ENCODE measurements at regions not wholly inside any gene's neighbourhood (a gene's known extent, or its start where the extent isn't known, plus 50 kb on each side); places are given as distances from the start of the nearest gene placed in this dataset.

DNA sequence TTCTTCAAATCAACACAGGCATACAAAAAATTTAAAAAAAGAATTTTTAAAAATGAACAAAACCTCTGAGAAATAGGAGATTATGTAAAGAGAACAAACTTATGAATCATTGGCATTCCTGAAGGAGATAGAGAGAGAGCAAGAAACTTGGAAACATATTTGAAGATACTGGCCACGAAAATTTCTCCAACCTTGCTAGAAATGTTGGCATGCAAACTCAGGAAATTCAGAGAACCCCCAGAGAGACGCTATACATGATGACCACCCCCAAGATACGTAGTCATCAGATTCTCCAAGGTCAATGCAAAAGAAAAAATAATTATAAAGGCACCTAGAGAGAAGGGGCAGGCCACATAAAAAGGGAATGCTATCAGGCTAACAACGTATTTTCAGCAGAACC, 472.5 kb downstream of the MTRR start:
- no peaks in the 10 kb centered on the region for H4K20me1 ChIP-seq (ENCODE audit: insufficient read depth)
- no peaks in the 10 kb centered on the region for H3K4me1 ChIP-seq (ENCODE audit: control insufficient read depth in 1 of 2, insufficient read depth in 2 of 2, low read length in 2 of 2)
- no peaks in the 10 kb centered on the region for H3K36me3 ChIP-seq (ENCODE audit: control insufficient read depth in 1 of 2, insufficient read depth in 2 of 2, low read length in 2 of 2)
- no peaks in the 10 kb centered on the region for H3K9me2 ChIP-seq (ENCODE audit: insufficient read depth)
- POLR2A ChIA-PET, result no interaction called here
- DNase-seq (ENCODE audit: low read depth, low spot score), result no peak
- H3K27ac ChIP-seq (ENCODE audit: low read depth, low read length), result no peak overlapping the region
- intact Hi-C loops (cut with micrococcal nuclease), result no loop called here
- no peaks in the 10 kb centered on the region for H3K79me2 ChIP-seq (ENCODE audit: insufficient read depth, low read length)
- RAD21 ChIA-PET (ENCODE audit: low non-redundant PET in 1 of 2, low total read pairs in 2 of 2, uncharacterized antibody in 2 of 2, unreplicated experiment in 2 of 2), result no interaction called here
- no peak overlapping the region for H3K4me2 ChIP-seq (ENCODE audit: low read length)
- no peak overlapping the region for H2AFZ ChIP-seq (ENCODE audit: low read depth, low read length, poor library complexity, severe bottlenecking)
- H3K4me3 ChIP-seq (replicated peaks in 1 of 2; ENCODE audit: low read depth in 1 of 2, low read length in 2 of 2), result no peak overlapping the region
- TF ChIP-seq EGR1 (IDR thresholded peaks at IDR 0.05; ENCODE audit: low read depth) (no peak), CEBPB (IDR thresholded peaks at IDR 0.05; ENCODE audit: low read depth) (no peak), ZFX (IDR thresholded peaks at IDR 0.05) (no peak), CBX3 (IDR thresholded peaks at IDR 0.05; ENCODE audit: low read depth) (no peak), FOSL1 (IDR thresholded peaks at IDR 0.05; ENCODE audit: low read depth) (no peak), JUND (IDR thresholded peaks at IDR 0.05) (no peak), POLR2AphosphoS5 (IDR thresholded peaks at IDR 0.05; ENCODE audit: low read depth, low read length) (no peak), SP1 (IDR thresholded peaks at IDR 0.05; ENCODE audit: low read depth) (no peak), ZBTB33 (IDR thresholded peaks at IDR 0.05; ENCODE audit: extremely low read depth, insufficient replicate concordance, low read length) (no peak), POLR2A (IDR thresholded peaks at IDR 0.05; ENCODE audit: borderline replicate concordance, extremely low read depth, insufficient read depth, insufficient read length) (no peak)
- TF ChIP-seq, protein P1, sequence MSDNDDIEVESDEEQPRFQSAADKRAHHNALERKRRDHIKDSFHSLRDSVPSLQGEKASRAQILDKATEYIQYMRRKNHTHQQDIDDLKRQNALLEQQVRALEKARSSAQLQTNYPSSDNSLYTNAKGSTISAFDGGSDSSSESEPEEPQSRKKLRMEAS (IDR thresholded peaks at IDR 0.05), result no peak
- TF ChIP-seq, protein P2, sequence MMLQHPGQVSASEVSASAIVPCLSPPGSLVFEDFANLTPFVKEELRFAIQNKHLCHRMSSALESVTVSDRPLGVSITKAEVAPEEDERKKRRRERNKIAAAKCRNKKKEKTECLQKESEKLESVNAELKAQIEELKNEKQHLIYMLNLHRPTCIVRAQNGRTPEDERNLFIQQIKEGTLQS (IDR thresholded peaks at IDR 0.05), result no peak
- no peak overlapping the region for H3K9ac ChIP-seq (ENCODE audit: low read length)
- no peak for ATAC-seq
- no TSS peak for BruUV-seq (replicated peaks)
- H3K9me3 ChIP-seq (ENCODE audit: control insufficient read depth in 1 of 2, insufficient read depth in 1 of 2, low read depth in 1 of 2, low read length in 2 of 2), result peaks cover 6 to 16% of the 10 kb centered on the region in 2 experiments; a peak in 2 of 4 replicates
- CTCF ChIA-PET, result no interaction called here
- no peaks in the 10 kb centered on the region for H3K27me3 ChIP-seq (ENCODE audit: insufficient read depth, low read length)
